Putamen (tissue), 1 donor: ENCODE measurements at regions not wholly inside any gene's neighbourhood (a gene's known extent, or its start where the extent isn't known, plus 50 kb on each side); places are given as distances from the start of the nearest gene placed in this dataset.

ENCODE experiments used
- DNase-seq: peaks from one replicate; pipeline ENCODE4 v3.0.0-alpha.2; 2016; ENCODE audit warnings: low spot score

DNA sequence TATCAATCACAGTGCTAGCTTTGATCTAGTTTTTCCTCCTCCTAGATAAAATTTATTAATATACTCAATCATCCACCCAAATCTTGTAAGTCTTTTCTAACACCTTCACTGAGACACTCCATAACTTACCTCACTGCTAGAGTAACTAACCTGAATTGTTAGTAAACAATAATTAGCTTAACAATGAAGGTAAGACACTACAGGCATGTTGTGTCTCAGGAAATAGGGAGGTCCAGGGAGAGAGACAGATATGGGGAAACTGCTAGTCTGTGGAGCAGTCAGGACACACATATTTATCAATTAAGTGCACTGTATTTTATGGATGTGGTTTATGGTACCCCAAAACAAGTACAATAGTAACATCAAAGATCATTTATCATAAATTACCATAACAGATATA, 94.2 kb upstream of the SSTR1 start:
- DNase-seq, result no peak

DNA sequence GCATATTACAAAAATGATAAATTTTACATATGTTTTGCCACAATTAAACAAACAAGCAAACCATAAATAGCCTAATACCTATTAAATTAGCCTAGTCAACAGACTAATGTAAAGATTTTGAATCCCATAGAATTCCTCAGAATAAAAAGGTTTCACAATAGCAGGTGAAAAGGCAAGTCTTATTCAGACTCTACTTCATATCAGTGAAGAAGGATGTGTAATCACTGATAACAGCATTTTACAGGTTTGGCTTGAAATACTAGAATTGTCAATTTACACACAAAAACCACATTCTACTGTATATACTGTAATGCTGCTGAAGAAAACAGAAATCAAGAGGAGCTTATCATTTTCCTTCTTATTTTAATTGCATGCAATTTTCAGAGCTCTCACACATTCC, 90.8 kb upstream of the SSTR1 start:
- DNase-seq, result no peak

DNA sequence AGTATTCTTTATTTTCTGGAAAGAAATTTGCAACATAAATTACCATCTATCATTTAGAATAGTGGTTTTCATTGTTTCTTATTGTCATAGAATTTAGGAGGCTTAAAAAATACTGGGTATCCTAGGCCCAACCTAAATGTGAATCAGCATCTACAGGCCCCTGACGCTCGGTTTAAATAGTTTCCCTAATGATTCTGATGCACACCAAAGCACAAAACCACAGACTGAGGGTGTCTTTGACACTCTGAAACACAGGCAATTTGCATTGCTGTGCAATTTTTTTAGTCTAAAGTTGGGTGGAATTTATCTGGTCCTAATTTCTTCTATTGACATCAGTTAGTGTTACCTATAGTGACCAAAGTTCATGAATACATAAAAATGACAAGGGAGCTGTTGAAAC, 87.6 kb upstream of the SSTR1 start:
- DNase-seq, result no peak

DNA sequence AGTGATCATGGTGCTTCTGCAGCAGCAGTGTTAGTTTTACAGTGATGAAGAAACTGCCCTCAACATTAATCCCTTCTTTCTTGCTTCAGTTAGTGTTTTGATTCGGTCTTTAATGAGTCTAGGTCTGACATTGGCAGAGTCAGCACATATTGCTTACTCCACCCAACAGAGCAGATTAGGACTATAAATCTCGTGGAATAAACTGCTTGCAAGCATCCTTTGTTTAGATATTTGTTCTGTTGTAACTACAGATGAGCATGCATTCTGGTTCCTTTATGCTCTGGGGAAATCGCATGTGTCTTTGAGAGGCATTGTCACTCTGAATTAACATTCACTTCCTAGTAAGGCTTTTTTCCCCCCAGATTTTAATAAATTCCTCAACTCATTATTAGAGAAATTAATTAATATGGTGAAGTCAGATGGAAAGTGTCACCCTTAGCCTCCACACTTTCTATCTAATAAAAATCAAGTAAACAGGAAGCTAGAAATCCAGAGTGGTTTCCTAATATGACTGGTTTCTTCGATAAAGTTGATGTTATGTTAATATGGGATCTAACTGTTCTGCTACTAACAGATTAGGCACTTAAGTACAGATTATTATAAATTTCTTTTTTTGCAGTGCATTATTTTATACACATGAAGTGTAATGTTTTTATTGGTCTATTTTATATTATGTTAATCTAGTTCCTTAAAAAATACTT, 86.2 kb upstream of the SSTR1 start:
- no peak for DNase-seq

DNA sequence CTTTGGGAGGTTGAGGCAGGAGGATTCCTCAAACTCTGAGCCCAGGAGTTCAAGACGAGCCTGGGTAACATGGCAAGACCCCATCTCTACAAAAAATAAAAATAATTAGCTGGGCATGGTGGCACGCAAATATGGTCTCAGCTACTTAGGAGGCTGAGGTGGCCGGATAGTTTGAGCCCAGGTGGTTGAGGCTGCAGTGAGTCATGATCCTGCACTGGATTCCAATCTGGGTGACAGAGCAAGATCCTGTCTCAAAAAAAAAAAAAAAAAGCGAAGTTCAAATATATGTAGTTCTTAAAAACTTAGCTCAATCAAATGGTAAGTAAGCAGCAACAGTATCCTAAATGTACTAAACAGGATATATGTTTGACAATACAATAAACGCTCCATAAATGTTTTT, 85.5 kb upstream of the SSTR1 start:
- DNase-seq, result no peak

DNA sequence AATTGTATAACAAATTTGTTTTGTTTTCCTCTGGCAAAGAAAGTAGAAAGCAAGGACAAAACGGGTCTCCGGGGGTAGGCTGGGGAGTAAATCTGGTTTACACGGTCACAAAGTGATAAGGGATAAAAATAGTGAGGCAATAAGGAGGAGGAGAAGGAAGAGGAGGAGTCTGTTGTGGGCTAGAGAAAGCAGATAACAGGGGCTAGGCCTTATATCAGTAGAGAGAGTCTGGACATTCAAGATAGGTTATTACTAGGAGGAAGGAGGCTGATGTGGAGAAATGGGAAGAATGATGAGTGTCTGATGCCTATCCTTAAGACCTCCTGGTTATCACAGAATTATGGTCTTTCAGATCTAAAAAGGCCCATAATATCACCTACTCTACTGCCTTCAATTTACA, 83.2 kb upstream of the SSTR1 start:
- DNase-seq, result no peak

DNA sequence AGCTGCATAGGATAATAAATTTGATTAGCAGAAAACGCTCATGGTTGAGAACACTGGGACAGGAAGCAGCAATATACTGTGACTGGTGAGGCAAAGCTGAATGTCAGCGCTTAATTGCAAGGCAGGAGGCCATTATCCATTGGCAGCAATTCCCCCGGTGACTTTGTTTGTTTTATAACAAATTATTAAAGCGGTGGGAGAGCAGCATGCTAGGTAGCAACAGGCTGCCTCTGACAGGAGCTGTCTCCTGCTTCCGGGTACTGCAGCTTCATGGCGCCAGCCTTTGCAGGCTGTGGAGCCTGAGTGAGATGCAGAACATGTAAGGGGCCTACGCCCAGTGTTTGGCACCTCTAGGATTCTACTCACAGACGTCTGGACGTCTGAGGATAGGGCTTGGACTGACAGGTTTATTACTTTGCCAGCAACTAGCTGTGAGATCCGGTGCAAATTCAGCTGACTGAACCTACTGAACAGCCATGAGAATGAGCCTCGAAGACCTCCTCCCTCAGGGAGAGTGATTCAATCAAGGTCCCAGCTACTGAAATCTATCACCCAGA, 82.1 kb upstream of the SSTR1 start:
- no peak for DNase-seq

DNA sequence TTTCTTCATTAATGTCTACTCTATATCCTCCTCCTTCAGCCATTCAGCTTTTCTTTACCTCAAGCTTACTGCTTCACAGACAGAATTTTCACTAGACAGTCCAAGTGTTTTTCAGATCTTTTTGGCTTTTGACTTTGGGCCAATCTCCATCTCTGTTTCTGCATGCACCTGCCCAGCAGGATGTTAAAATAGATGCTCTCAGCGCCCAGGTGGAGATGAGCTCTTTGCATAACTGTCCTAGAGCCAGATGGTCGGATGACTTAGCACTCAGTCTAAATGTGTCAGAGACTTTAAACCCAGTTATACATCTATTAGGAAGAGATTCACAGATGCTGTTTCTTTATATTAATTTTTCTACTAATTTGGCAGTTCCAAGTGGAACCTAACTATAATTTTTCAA, 80.3 kb upstream of the SSTR1 start:
- DNase-seq, result no peak

DNA sequence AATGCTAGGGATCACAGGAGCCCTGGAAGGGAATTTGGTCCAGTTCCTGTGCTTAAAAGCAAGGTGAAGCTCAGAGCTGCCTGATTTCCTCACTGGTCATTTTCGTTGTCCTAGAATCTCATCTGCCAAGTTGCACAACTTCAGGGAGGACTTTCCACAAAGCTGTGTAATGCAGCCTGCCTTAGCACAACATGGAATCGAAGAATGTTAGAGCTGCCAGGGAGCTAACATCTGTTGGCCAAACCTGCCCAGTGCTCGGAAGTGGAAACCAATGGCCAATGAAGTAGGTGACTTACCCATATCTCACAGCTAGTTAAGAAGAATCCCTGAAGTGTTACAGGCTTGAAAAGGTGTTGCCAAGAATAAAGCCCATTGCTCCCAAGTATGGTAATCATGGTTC, 79.9 kb upstream of the SSTR1 start:
- DNase-seq, result no peak

DNA sequence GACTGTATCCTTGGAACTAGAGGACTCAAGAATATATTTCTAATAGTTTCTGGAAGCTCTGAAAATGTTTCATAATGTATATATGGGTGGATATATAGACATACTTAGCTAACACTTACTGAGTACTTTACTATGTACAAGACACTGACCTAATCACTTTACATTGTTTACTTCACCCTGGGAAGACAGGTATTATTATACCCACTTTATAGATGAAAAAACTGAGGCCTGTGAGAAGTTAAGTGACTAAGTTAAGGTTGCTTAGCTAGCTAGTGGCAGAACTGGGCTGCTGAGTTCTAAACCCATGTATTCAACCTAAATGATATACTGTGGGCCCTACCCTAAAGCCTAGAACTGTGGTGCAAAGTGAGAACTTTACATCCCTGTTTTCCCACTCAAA, 79.1 kb upstream of the SSTR1 start:
- DNase-seq, result no peak

DNA sequence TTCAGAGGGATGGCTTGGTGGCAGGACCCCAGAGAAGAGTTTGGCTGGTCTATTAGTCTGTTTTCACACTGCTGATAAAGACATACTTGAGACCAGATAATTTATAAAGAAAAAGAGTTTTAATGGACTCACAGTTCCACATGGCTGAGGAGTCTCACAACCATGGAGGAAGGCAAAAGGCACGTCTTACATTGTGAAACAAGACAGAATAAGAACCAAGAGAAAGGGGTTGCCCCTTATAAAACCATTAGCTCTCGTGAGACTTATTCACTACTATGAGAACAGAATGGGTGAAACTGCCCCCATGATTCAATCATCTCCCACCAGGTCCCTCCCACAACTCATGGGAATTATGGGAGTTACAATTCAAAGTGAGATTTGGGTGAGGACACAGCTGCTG, 78.5 kb upstream of the SSTR1 start:
- DNase-seq, result no peak

DNA sequence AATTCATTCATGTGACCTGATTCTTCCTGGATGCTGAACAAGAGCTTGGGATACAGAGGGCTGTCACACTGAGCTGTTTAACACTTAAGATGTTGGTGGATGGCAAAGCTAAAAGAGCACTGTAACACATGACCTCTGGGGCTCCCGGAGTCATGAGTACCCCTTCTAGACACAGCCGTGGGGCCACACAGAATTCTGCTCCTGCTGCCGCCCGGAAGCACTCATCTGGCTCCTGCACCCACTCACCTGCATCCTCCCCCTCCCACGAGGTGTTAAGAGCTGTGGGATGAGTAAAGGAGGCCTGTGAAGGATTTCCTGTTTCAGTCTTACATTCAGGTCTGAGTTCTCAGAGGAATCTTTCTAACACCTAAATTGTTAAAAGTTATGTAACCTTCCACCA, 78.0 kb upstream of the SSTR1 start:
- DNase-seq, result no peak

DNA sequence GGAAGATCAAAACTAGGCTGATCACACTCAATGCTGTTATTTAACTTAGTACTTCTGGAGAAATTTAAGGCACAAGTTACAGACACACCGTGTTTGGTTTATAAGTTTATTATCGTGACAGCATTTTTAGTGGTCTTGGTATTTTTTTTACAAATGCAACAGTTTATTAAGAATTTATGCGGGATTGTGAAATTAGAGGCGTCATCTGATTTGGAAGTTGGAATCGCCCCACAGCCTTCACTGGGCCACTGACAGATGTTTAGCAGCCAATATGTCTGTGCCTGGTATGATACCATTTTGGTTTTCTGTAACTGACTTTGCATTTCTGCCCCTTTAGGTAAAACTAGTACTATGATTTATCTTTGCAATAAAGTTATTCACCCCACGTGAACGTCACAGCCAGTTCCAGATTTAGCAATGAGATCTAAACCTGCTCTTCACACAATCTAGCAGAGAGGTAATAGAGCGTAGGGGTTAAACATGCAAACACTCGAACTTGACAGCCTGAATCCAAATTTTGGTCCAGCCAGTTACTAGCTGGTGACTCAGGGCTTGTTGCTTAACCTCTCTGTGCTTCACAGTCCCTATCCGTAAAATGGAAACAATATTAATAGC, 73.2 kb upstream of the SSTR1 start:
- no peak for DNase-seq

DNA sequence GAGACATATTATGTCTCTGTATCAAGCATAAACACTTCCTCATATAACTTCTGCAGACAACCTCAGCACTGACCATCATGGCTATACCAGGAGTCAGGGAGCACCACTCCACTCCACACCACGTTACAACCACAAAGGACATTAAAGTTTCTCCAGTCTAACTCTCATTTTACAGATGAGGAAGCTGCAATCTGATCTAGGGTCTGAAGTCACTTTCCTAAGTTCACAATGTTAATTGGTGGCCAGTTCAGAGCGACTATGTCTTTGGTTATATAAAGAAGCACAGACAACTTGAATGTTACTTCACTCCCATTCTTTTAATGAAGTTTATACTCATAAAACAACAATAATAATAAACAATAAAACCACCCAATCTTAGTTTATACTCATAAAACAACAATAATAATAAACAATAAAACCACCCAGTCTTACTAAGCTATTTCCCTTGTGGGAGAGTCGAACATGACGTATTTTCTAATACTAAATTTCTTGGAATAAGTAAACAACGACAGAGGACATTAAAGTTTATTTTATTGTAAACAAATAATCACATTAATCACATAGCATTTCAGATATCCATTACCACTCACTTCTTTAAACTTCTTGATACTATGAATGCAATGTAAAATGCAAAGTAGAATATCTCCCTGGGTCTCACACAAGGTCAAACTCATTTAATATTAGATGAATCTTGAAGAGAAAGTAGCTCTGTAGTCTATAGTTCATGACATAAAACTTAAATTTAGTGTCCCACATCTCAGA, 72.4 kb upstream of the SSTR1 start:
- no peak for DNase-seq

DNA sequence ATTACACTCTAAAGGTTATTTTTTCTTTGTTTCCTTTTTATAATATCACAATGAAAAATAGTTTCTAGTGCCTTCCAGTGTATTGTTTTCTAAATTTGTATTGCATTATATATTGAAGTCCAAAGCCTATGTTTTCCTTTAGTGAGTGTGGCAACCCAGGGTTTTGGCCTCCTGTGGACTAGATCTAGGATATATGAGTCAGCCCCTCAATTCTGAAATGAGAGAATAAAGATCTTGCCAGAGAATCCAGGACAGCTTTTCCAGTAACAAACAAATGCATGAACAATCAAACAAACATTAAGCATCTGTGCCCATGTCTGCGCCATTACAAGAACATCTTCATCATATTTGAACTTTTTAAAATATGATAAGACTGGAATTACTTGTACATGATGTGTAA, 70.7 kb upstream of the SSTR1 start:
- DNase-seq, result no peak

DNA sequence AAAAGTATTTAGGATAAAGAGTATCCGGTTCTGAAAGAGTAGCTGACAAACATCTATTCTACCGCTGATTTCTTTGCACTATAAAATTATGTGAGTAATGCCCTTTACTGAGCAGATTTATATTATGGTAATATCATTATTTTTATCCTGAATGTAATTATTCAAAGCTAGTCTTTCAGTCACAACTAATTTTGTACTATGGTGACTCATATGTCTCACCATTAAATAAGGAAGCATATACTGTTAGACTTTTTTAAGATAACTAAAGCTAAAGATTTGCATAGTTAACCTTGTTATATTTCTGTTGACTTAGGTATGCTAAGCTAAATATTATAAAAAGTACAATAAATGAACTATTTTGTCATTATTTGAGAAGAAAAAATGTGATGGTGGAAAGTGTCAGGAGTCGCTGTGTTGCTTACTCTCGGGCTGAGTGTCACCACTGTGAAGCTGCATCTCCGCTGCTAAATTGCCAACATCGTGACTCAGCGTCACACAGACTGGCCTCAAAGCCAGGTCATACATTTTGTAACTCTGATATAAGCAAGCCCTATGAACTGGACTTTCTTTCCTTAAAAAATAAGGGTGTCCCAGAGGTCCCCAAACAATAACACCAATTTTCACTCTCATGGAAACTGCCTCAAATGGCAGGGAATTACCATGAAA, 69.1 kb upstream of the SSTR1 start:
- DNase-seq, result no peak

DNA sequence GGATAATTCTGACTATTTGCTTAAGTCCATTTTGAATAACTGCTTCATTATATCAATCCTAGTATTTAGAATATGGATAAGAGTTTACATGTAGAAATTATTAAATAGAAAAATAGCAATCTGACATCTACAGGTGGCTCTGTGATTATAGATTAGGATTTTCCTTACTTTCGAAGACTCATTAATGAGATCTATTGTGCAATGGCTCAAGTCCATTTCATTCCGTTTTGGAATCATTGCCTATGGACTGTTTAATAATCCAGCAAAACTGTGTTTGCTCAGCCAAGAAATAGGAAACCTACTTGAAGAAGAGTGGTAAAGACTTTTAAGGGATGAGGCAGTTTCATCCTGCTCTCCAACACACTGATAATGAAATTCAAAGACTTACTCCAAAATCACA, 67.8 kb upstream of the SSTR1 start:
- DNase-seq, result no peak

DNA sequence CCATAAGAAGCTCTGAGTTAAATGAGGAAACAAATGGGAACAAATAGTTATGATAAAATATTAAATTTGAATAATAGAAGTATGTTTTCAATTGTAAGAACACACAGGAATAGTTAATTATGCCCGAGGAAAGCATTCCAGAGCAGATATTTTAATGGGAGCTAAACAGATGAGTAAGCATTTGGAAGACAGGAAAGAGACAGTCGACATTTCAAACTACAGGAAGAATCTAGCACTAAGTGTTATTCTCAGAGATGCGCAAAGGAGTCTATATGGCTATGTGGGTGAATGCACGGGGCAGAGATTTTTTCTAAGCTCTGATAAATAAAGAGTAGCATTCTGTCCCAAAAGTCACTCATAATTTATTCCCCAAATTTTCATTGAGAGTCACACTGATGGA, 64.5 kb upstream of the SSTR1 start:
- DNase-seq, result no peak

DNA sequence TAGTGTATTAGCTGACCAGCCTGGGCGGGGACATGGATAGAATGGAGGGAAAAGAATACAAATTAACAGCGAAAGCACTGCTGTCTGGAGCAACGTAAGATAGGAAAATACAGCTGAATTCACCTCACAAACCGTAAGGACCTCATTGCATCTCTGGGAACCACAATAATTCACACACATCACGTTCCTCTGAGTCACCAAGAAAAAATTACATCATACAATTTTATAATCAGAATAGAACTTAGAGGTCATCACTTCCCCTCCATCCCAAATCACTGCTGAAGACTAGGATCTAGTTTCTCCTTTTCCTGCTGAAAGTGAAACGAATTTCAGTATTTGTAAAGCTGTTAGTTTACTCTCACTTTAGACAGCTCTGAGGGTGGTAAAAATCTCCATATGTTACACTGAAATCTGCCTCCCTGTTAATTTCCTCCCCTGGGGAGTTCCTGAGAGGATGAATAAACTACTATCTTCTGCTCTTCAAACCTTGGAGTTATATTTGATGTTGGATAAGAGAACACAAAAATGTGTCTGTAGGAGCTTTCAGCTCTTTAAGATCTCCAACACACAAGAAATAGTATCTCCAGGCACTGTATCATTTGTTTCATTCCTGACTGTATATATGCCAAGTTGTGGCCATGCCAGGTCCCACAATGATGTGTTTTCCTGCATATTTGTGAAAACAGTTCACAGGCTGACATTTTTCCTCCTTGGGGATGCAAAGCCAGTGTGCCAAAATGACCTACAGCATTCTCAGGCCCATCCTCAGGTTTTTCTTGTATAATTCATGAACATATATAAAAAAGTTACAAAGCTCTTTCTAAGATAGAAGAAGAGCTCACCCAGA, 63.8 kb upstream of the SSTR1 start:
- DNase-seq, result no peak

DNA sequence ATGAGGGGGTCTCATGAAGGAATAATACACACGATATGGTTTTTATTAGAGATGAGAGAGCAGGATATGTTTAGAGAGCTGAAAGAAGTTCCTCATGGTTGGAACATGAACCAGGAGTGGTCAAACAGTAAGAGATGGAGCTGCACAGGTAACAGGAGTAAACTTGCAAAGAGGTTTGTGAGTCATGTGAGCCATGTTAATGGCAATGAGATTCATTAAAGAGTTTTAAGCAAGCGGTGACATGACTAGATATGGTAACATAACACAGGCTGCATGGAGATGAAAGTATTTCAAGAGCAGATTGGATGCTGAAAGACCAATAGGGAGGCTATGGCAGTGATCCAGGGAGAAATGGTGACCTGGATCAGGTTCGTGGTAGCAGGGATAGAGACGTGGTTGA, 62.6 kb upstream of the SSTR1 start:
- no peak for DNase-seq

DNA sequence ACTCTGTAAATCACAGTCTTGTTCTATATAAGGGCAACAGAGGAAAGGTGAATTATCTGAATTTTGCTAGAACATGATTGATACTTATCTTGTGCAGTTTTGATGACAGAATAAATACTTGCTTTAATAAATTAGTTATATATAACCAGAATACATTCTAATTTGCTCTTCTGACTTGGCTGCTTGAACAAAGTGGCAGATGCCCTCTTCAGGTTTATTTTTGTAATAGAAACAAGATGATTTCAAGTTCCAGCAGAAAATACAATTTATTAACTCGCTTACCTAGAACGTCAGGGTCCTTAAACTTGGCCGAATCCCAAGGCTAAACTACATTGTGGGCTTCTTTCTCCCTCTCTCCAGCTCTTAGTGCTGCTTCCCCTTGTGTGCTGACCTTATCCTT, 57.6 kb upstream of the SSTR1 start:
- DNase-seq, result no peak
